Nephron (organoid): ENCODE measurements at regions not wholly inside any gene's neighbourhood (a gene's known extent, or its start where the extent isn't known, plus 50 kb on each side); places are given as distances from the start of the nearest gene placed in this dataset.

ENCODE experiments used
- H3K27ac Mint-ChIP-seq, 3 experiments: 2 replicates each; pipeline ENCODE4 v1.8.0; 2020; ENCODE audit warnings: mixed read lengths in 3 of 3, mild to moderate bottlenecking in 2 of 3, moderate library complexity in 1 of 3
- H3K27me3 Mint-ChIP-seq: 2 replicates; pipeline ENCODE4 v1.8.0; 2021; ENCODE audit warnings: low read depth, mild to moderate bottlenecking, moderate library complexity, mixed read lengths
- H3K36me3 Mint-ChIP-seq: 2 replicates; pipeline ENCODE4 v1.8.0; 2020; ENCODE audit warnings: low read depth, mixed read lengths
- H3K4me1 Mint-ChIP-seq: 2 replicates; pipeline ENCODE4 v1.8.0; 2020; ENCODE audit warnings: mixed read lengths
- H3K4me3 Mint-ChIP-seq, 3 experiments: 2 replicates each; pipeline ENCODE4 v1.8.0; 2020; ENCODE audit warnings: mild to moderate bottlenecking in 3 of 3, mixed read lengths in 3 of 3, moderate library complexity in 2 of 3
- H3K9me3 Mint-ChIP-seq: 2 replicates; pipeline ENCODE4 v1.8.0; 2020; ENCODE audit warnings: mixed read lengths
- CTCF ChIP-seq, 3 experiments: fragments of 200-600 bp; sonication (generic); IDR thresholded peaks; one replicate each; pipeline ENCODE4 v1.5.0; 2021; ENCODE audit warnings: antibody characterized with exemption in 3 of 3; ENCODE audit not compliant: unreplicated experiment in 3 of 3

GRCh38 chr1:4481451-4481850, 173.0 kb upstream of the AJAP1 start:
- Mint-ChIP-seq H3K9me3 (peaks cover 13% of the 10 kb centered on the region), H3K4me1 (peaks cover 15% of the 10 kb centered on the region), H3K4me3 (no peak overlapping the region), H3K27ac (no peak overlapping the region), H3K27me3 (peaks cover 12% of the 10 kb centered on the region), H3K36me3 (no peaks in the 10 kb centered on the region)
- no peak for TF ChIP-seq CTCF (IDR thresholded peaks at IDR 0.05; ENCODE audit: unreplicated experiment in 3 of 3)

GRCh38 chr1:4482526-4482925, 171.9 kb upstream of the AJAP1 start:
- Mint-ChIP-seq H3K27me3 (peaks cover 13% of the 10 kb centered on the region), H3K36me3 (no peaks in the 10 kb centered on the region), H3K9me3 (peaks cover 2% of the 10 kb centered on the region), H3K4me3 (no peak overlapping the region), H3K4me1 (peaks cover 15% of the 10 kb centered on the region), H3K27ac (peak overlapping the region in 2 of 3 experiments; percentile 87 to 89)
- TF ChIP-seq CTCF (IDR thresholded peaks at IDR 0.05; ENCODE audit: unreplicated experiment in 3 of 3) = no peak

- Mint-ChIP-seq H3K27ac (peak overlapping the region in 2 of 3 experiments; percentile 87 to 89), H3K9me3 (no peaks in the 10 kb centered on the region)
These were observed 171.3 kb upstream of the AJAP1 start for GRCh38 chr1:4483021-4483625.

GRCh38 chr1:4485398-4485797, 169.0 kb upstream of the AJAP1 start:
- H3K27me3 Mint-ChIP-seq = peaks cover 17% of the 10 kb centered on the region
- no peak overlapping the region for H3K4me3 Mint-ChIP-seq
- peaks cover 15% of the 10 kb centered on the region for H3K4me1 Mint-ChIP-seq
- H3K36me3 Mint-ChIP-seq = no peaks in the 10 kb centered on the region
- no peak overlapping the region for H3K27ac Mint-ChIP-seq
- no peaks in the 10 kb centered on the region for H3K9me3 Mint-ChIP-seq
- TF ChIP-seq CTCF (IDR thresholded peaks at IDR 0.05; ENCODE audit: unreplicated experiment in 3 of 3) = no peak

More at GRCh38 chr1:4483021-4483625, 171.3 kb upstream of the AJAP1 start:
- Mint-ChIP-seq H3K36me3 (no peaks in the 10 kb centered on the region), H3K27me3 (peaks cover 15% of the 10 kb centered on the region), H3K4me1 (peaks cover 15% of the 10 kb centered on the region), H3K4me3 (no peak overlapping the region)
- no peak for TF ChIP-seq CTCF (IDR thresholded peaks at IDR 0.05; ENCODE audit: unreplicated experiment in 3 of 3)

- TF ChIP-seq CTCF (IDR thresholded peaks at IDR 0.05; ENCODE audit: unreplicated experiment in 3 of 3) = no peak
- H3K4me3 Mint-ChIP-seq = no peak overlapping the region
- H3K9me3 Mint-ChIP-seq = no peaks in the 10 kb centered on the region
- peaks cover 15% of the 10 kb centered on the region for H3K4me1 Mint-ChIP-seq
- no peaks in the 10 kb centered on the region for H3K36me3 Mint-ChIP-seq
- H3K27ac Mint-ChIP-seq = no peak overlapping the region
- peaks cover 17% of the 10 kb centered on the region for H3K27me3 Mint-ChIP-seq
These were observed 168.5 kb upstream of the AJAP1 start for GRCh38 chr1:4485878-4486277.

GRCh38 chr1:4486408-4487120, 167.8 kb upstream of the AJAP1 start:
- Mint-ChIP-seq H3K4me3 (no peak overlapping the region), H3K27me3 (peaks cover 21% of the 10 kb centered on the region), H3K9me3 (no peaks in the 10 kb centered on the region), H3K27ac (no peak overlapping the region), H3K36me3 (no peaks in the 10 kb centered on the region), H3K4me1 (peaks cover 15% of the 10 kb centered on the region)
- TF ChIP-seq CTCF (IDR thresholded peaks at IDR 0.05; ENCODE audit: unreplicated experiment in 3 of 3) = no peak
